NCI-H82 treated with DMSO at 0.1 percent for 48 hours (cell line): ENCODE measurements at regions not wholly inside any gene's neighbourhood (a gene's known extent, or its start where the extent isn't known, plus 50 kb on each side); places are given as distances from the start of the nearest gene placed in this dataset.

Experiments used
- DNase-seq: peaks from one replicate; lab custom pipeline; 2025; ENCODE audit not compliant: unreplicated experiment; lab: John Stamatoyannopoulos, UW

DNA sequence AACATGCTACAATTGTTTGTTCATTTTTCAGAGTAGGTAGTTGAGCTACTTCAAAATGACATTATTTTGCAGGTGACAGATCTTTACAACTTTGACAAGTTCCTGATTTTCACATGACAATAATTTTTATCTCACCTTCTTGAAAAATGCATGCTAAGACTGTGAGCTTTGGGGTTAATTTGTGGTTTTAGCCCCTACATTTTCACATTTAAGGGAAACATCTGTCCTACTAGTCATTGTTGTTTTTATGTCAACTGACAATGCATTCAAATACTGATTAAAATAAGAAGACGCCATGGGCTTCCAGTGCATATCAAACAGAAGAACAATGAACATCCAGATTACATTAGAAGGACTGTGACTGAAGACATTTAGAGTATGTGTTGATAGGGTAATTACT lies 1470.8 kb upstream of the TENM4 start:
- no peak for DNase-seq

DNA sequence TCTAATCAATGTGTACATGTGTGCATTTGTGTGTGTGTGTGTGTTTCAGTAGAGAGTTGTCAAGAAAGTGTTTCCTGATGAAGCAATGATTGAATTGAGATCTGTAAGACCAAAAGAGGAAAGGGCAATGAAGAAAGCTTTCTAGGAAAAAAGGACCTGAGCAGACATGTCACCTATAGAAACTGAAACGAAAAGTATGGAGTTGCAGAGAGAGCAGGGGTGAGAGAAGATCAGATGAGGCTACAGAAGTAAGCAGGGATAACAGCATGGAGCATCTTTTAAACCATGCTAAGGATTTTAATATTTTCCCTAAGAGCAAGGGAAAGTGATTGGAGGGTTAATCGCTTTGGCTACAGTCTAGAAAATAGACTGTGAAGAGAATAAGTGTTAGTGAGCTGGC lies 1459.4 kb upstream of the TENM4 start:
- DNase-seq: no peak

DNA sequence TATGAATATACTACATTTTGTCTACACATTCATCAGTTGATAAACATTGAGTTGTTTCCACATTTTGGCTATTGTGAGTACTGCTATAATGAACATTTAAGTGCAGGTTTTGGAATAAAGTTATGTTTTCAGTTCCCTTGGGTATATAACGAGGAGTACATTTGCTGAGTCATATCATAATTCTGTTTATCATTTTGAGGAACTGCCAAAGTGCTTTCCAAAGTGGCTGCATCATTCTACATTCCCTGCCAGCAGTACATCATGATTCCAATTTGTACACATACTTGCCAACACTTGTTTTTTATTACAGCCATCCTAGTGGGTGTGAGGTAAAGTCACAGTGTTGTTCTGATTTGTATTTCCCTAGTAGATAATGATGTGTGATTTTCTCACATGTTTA lies 1458.6 kb upstream of the TENM4 start:
- no peak for DNase-seq

DNA sequence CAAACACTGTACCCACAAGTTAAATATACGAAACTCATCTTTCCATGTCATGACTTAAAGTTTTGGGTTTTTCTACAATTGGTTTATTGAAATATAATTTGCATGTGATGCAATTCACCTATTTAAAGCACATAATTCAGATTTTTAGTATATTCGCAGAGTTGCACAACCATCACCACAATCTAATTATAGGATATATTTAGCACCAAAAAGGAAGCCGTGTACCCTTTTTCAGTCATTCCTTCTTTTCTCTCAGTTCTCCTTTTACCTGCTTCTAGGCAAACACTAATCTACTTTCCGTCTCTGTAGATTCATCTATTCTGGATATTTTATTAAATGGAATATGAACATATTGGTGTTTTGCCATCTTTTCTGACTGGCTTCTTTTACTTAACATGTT lies 1458.1 kb upstream of the TENM4 start:
- no peak for DNase-seq

DNA sequence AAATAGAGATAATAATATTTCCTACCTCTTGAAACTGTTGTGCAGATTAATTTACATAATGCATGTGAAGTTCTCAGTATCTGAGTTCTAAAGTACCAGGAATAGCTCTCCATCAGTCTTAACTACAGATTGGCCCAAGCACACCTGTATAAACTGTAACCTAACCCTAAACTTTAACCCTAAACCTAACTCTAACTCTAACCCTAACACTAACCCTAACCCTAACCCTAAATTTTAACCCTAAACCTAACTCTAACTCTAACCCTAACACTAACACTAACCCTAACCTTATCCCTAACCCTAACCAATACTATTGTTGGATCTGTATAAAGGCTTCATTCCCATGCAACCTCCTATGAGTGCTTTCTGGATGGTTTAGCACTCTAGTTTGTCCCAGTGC lies 1445.9 kb upstream of the TENM4 start:
- DNase-seq: no peak

DNA sequence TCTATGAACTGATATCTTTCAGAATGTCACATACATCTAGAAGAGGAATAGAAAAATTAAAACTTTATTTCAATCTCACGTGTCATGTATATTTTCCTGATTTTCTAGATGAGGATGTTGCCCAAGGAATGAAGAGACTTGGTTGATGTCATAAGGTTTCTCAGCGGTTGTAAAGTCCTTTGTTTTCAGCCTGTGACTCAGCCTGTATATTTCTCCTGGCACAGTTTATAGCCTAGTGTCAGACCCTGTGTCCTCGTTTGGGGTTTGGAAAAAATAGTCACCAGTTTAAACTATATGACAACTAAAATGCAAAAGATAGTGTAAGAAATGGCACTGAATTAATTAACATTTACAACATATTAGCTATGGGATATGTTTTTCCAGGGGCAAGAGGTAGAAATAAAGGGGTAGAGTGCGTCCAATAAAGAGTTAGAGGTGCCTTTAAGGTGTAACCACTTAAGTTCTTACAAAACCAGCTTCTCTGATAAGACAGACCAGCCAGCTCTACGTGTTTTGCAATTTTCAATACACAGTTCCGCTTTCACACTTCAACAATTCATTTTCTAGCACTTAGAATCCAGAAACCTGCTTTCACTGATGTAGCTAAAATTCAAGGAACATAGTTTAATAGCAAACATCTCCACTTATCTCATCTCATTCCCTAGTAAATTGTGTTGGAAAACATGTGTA lies 1432.6 kb upstream of the TENM4 start:
- no peak for DNase-seq

DNA sequence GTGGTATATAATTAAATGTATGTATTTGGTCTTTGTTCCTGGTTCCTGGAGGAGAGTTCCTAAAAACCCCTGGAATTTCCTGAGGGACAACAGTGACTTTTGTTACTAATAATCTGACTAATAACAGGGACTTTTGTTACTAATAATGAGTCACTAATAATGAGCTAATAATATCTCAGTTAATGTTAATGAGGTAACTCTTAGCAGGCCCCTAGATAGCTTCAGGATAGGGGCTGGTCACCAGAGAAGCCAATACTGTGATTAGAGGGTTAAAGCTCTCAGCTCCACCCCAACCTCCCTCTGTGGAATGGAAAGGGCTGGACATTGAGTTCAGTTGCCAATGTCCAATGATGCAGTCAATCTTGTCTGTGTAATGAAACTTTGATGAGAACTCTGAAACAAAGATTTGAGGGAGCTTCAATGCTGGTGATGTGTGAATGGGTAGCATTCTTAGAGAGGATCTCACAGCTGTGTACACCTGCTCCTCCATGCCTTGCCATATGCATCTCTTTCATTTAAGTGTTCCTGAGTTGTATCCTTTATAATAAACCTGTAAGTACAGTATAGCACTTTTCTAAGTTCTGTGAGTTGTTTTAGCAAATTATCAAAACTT lies 1431.4 kb upstream of the TENM4 start:
- DNase-seq: no peak

DNA sequence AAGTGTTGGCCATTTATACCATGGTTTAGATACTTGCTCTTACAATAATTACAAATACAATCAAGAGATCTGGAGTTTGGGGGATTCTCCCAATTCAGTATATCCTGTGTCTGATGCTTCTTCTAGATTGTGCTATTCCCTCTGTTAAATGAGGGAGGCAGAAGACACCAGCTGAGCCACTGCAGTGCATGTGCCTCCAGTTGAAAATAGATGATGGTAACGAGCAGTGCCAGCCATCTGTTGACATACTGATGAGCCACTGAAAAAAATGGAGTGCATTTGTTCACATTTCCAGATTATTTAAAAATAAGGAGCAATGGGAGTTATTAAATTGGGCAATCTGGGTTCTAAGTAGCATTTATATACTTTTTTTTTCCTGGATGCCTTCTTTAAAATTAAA lies 1428.0 kb upstream of the TENM4 start:
- no peak for DNase-seq

DNA sequence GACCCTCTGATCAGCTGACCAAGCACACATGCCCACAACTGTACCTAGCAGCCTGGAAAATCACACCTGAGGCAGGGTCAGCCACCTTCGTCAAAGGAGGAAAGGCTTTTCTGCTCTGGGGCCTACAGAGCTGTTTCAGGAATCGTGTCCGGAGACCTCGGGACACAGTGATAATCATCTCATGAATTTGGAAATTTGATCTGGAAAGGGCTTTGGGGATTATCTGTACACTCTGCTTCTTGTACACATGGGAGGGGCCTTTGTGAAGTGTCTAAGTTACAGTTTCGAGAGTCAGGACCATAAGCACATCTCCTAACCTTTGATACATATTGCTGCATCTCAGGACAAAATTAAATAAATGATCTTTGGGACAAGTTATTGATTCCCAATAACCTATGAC lies 1421.2 kb upstream of the TENM4 start:
- DNase-seq: no peak

DNA sequence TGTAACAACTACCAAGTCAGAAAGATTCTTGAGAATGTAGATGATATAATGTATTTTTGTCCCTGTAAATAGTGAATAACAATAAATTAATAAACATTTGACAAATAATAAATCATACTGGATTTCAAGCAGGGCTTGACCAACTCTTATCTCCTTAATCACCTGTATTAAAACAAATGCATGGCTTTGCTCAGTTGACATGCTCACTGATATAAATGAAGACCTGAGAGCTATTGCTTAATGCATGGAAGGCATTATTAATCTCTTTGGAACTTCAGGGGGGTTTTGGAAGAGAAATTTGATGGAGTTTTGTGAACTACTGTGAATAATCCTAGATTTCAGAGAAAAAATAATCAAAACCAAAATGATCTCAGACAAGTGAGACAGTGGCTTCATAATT lies 1420.4 kb upstream of the TENM4 start:
- DNase-seq: no peak

DNA sequence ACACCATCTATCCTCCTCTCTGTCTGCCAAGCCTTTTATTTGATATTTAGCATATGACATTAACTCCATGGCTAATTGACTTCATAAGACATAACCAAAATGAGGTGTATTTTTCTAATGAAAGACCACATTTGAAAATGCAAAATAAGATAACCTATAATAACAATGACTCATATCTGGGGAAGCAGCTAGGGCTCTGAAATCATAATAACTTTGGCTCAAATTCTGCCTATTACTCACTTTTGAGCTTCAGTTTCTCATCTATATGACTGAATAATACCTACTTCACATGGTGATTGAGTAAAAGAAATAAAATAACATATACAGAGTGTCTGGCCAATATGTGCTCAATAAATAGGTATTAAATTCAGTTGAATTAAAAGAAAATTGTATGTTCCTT lies 1419.8 kb upstream of the TENM4 start:
- no peak for DNase-seq

DNA sequence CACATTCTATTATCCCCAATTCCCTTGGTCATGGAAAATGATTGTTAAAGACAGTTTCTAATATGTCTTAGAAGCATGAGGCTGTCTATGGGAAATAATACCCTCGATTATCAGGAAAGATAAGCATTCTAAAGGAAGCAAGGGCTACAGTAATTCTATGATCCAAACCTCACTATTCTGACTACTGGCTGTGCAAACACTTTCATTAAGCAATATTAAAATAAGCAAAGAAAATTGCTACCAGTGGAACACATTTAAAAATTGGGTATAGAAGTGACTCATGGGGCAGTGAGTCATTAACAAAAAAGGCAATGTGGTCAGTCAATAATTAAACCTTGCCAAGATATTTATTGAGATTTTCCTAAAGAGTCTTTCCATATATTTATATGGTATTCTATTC lies 1415.2 kb upstream of the TENM4 start:
- DNase-seq: no peak

DNA sequence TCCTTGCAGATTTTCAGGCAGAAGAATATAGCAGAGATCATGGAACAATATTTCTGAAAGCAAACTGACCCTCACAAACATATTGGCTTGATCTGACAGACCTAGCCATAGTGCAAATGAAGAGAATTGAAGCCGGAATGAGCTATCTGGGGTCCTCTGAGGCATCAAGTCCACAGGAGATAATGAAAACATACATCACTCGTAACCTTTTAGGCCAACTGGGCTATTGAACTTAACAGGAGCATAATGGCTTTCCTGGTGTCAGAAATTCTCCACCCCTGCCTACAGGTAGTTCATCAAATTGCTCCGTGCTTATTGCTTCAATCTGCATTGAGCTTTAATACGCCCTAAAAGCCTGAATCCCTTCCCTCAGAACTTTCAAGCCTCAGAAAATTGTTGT lies 1414.6 kb upstream of the TENM4 start:
- DNase-seq: no peak

DNA sequence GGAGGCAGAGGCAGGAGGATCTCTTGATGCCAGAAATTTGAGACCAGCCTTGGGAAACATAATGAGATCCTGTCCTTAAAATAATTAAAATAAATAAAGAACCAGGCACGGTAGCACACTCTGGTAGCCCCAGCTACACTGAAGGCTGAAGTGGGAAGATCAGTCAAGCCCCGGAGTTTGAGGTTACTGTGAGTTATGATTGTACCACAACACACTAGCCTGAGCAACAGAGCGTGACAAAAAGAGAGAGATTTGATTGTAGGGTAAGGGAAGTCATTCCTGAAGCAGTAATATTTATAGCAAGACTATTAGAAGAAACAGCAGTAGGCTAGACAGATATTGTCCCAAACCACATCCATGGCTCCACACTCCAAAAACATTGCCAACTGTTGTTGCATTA lies 1408.4 kb upstream of the TENM4 start:
- no peak for DNase-seq

DNA sequence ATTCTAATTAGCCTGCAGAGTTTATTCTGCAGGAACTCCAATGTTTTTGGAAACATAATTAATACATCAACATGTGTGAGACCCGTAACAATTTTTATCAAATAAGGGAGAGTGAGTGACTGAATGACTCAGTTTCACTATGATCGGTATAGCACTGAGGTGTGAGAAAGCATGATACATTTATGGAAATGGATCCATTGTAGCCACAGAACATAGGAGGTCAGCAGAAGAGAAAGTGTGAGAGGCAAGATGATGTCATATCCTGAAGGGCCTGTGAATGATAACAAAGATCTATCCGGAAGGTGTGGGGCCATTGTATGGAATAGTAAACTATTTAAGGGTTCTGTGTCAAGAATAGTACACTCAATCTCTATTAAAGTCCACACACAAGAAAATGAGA lies 1406.1 kb upstream of the TENM4 start:
- DNase-seq: no peak

DNA sequence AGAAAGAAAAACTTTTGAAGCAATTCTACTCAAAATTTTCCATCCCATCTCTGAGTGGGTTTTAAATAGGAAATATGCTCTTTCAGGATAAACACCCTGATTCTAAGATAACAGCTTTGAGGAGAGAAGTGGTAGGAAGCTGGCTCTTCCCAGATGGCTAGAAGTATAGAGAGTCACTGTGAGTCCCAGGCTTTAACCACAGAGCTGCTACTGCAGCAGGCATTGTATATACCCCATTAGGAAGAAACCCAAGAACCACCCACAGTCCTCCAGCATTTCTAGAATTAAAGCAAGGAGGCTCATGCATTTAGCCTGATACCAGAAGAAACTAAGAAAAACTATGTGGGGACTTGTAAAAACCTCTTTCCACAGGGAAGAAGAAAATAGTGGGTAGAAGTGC lies 1405.6 kb upstream of the TENM4 start:
- DNase-seq: no peak

DNA sequence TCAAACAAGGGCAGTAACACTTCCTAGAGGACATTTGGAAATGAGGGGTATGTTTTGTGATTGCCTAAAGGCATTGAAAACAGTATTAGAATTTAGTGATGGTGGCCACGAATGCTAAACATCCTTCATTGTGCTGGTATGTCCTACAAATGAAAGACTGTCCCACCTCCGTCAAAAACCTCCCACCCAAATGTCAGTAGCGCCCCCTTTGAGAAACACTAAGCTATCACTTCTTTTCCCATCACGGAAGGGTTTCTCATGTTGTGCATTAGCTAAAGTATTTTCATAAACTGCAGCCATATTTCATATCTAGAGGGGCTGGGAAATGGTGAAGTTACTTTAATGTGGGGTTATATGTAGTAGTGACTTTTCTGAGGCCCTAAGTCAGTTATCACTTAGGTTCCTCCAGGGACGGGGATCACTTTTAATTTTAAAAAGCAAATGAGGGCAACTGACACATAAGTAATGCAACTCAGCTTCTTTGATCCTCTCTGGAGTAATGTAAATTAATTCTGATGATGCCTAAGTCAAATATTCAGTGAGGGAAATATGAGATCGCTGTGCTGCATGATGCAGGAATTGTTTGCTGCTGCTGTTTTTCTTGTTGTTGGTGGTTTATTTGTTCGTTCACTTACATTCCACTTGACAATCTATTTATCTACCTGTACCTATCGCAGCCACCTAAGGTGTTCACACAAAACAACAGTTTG lies 1403.4 kb upstream of the TENM4 start:
- DNase-seq: no peak

DNA sequence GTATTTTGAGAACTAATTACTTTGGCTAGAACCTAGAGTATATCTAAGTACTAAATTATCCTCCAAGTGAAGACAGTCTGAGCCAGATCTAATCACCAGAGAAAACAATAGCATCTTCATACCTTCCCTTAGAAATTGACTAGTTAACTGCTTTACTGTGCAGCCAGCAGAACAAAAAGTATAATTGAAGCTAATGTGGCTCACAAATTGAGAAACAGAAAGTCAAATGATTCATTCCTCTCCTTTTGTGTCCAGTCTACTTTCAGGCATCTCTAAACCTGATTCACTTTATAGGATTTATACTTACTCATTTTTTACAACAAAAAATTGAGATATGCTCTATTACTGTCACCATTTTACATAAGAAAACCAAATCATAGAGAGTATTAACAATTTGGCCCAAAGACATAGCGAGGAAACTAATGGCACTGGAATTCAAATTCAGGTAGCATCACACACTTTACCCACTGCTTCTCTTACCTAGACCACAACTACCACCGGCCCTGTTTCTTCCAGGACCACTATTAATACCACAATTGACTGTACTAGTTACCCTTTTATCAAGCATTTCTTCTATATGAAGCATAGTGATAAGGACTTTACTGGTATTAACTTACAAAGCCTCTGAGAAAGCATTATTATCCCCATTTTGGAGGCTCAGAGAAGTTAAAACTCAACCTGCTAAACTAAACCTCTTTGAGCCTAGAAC lies 1402.6 kb upstream of the TENM4 start:
- peak; percentile 20 for DNase-seq

DNA sequence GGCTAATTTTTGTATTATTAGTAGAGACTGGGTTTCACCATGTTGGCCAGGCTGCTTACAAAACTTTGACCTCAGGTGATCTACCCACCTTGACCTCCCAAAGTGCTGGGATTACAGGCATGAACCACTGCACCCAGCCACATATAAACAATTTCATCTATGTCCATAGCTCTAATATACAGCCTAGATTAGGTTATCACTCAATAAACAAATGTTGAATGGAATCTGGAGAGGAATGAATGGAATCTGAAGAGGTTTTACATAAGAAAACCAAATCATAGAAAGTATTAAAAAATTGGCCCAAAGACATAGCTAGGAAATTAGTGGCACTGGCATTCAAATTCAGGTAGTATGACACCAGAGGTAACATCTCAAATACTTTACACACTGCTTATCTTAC lies 1401.4 kb upstream of the TENM4 start:
- no peak for DNase-seq

DNA sequence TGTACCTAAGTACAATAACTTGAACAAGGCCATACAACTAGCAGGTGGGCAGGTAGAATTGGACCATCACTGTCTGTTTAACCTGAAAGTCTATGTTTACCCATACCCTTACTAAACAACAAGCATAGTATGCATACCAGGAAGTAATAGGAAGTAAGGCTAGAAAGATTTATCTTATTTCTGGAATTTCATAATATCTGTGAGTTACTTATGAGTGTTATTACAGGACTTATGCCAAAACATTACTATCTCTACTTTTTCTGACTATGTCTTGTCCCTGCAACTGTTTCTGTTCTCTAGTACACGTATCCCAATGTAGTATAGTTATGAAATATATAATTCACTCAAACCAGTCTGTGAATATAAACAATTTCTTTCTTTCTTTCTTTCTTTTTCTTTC lies 1400.8 kb upstream of the TENM4 start:
- DNase-seq: no peak

DNA sequence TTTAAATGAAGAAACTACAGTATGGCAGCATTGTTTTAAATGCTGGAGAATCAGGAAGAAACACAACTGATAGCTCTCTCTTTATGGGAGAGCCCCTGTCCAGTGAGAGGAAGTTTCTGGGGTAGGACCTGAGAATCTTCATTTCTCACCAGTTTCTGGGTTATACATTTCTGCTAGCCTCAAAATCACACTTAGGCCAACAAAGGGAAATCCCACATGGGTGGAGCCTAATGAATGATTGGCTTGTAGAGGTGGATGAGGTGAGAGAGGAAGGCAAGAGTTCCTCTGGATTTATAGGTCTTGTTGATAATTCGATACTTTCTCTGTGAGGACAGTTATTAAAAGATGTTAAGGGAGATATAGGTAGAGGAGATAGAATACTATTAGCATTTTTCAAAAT lies 1397.3 kb upstream of the TENM4 start:
- DNase-seq: no peak

DNA sequence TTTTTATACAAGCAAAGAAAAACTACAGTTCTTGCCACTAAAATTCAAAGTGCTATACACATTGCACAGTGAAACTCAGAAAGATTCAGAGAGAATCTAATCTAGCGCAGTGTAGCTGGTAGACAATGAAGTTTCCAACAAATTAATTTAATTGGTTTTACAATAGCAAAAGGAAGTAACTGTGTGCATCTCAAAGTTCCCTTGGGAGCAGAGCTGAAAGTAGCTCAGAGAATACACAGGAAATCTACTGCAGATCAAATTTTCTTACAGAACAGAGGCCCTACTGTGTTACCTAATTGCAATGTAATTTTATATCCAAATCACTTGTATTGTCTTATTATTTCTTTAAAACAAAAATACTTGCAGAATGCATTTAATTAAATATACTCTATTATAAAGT lies 1396.2 kb upstream of the TENM4 start:
- no peak for DNase-seq
